ENCODE measurements at regions not wholly inside any gene's neighbourhood (a gene's known extent, or its start where the extent isn't known, plus 50 kb on each side); places are given as distances from the start of the nearest gene placed in this dataset.

GRCh38 chr6:56311533-56312448 is 64.4 kb upstream of the COL21A1 start:
- in situ Hi-C loops (cut with HindIII; ENCODE audit: extremely low pct_ligation_motif_present, low pct_unique_long_range_greater_than_20kb) (no loop called here), intact Hi-C loops (cut with micrococcal nuclease; ENCODE audit: unreplicated experiment) (loop anchor here (10.0 kb wide), 1 partner anchor 383 kb away; no protein-coding TSS in a partner anchor)
- Histone ChIP-seq H3K9ac (ENCODE audit: insufficient read depth, low read depth, low read length) (no peak overlapping the region), H3K27ac (ENCODE audit: extremely low read length, insufficient read depth, low read length) (no peak overlapping the region), H3K27me3 (ENCODE audit: control insufficient read depth in 1 of 2, insufficient read depth in 2 of 2, low read length in 2 of 2) (peaks cover 0 to 8% of the 10 kb centered on the region in 2 experiments; a peak in 1 of 5 replicates), H4K20me1 (ENCODE audit: insufficient read depth, low read length) (no peaks in the 10 kb centered on the region), H3K36me3 (replicated peaks in 1 of 2; ENCODE audit: control insufficient read depth in 1 of 2, insufficient read depth in 2 of 2, low read length in 2 of 2) (no peaks in the 10 kb centered on the region), H3K4me2 (ENCODE audit: low read depth, low read length) (no peak overlapping the region), H3K9me3 (ENCODE audit: low read length) (no peaks in the 10 kb centered on the region), H3K4me3 (replicated peaks in 1 of 3; ENCODE audit: insufficient read depth in 1 of 3, low read depth in 2 of 3, low read length in 3 of 3) (no peak overlapping the region), H2AFZ (ENCODE audit: low read length) (no peak overlapping the region), H3K4me1 (ENCODE audit: insufficient read depth, low read length) (no peaks in the 10 kb centered on the region), H3K79me2 (ENCODE audit: insufficient read depth, low read length) (no peaks in the 10 kb centered on the region)
- no TSS peak for BruUV-seq (replicated peaks)
- DNase-seq (ENCODE audit: low spot score) (no peak), FAIRE-seq (no peak), ATAC-seq (no peak)
- CTCF ChIA-PET (ENCODE audit: low intra/inter-chr PET ratio, low total read pairs) = no interaction called here
- POLR2A ChIA-PET = no interaction called here
- no peak for TF ChIP-seq ZNF124 (CRISPR knock-in tag; IDR thresholded peaks at IDR 0.05)
- no peak for TF ChIP-seq TFE3 (CRISPR knock-in tag; IDR thresholded peaks at IDR 0.05)
- no peak for TF ChIP-seq SP5 (CRISPR knock-in tag; IDR thresholded peaks at IDR 0.05; ENCODE audit: borderline replicate concordance, low read depth)
- TF ChIP-seq CSRNP1 (CRISPR knock-in tag; IDR thresholded peaks at IDR 0.05) = no peak
- TF ChIP-seq SIN3B (IDR thresholded peaks at IDR 0.05; ENCODE audit: low read length) = no peak
- 0 out of 2 replicates have a peak, but pooled peaks have one; percentile 37 for TF ChIP-seq FOXA1 (IDR thresholded peaks at IDR 0.05)
- no peak for TF ChIP-seq FOXA1 (CRISPR knock-in tag; IDR thresholded peaks at IDR 0.05)
- no peak for TF ChIP-seq DBP (CRISPR knock-in tag; IDR thresholded peaks at IDR 0.05; ENCODE audit: not compliant biosample characterization)
- 2% methylated on average over 5 of the region's 5 CpGs for WGBS (ENCODE audit: low lambda C conversion rate)

All from HepG2 (cell line).